ENCODE measurements at regions not wholly inside any gene's neighbourhood (a gene's known extent, or its start where the extent isn't known, plus 50 kb on each side); places are given as distances from the start of the nearest gene placed in this dataset.

- Histone ChIP-seq H3K4me2 (ENCODE audit: low read length, poor library complexity, severe bottlenecking) (no peak overlapping the region), H3K4me1 (ENCODE audit: control insufficient read depth, insufficient read depth, low read depth, low read length) (no peaks in the 10 kb centered on the region), H3K4me3 (ENCODE audit: insufficient read depth in 1 of 2, low read depth in 1 of 2, low read length in 2 of 2) (no peak overlapping the region), H4K8ac (ENCODE audit: low read length) (no peak overlapping the region), H2AFZ (ENCODE audit: low read depth, low read length) (no peak overlapping the region), H2BK12ac (ENCODE audit: low read length in 2 of 2) (no peak overlapping the region), H3K9me3 (ENCODE audit: control insufficient read depth, low read length) (no peaks in the 10 kb centered on the region), H3K9ac (ENCODE audit: low read length) (no peak overlapping the region), H3K36me3 (ENCODE audit: control insufficient read depth in 1 of 2, insufficient read depth in 2 of 2, low read depth in 1 of 2, low read length in 2 of 2) (no peaks in the 10 kb centered on the region), H3K18ac (ENCODE audit: low read depth in 1 of 2, low read length in 2 of 2) (no peak overlapping the region), H3K79me1 (replicated peaks; ENCODE audit: low read length, poor library complexity, severe bottlenecking) (no peaks in the 10 kb centered on the region), H3K14ac (ENCODE audit: low read length in 2 of 2) (no peak overlapping the region), H3K23ac (ENCODE audit: low read length in 2 of 2) (no peak overlapping the region), H2AK5ac (ENCODE audit: low read length, severe bottlenecking) (no peak overlapping the region), H3K4ac (ENCODE audit: low read depth in 1 of 2, low read length in 2 of 2) (no peak overlapping the region), H2BK15ac (ENCODE audit: low read depth, poor library complexity, severe bottlenecking) (no peak overlapping the region), H3K27me3 (ENCODE audit: control insufficient read depth in 1 of 2, insufficient read depth in 1 of 2, low read length in 2 of 2) (no peaks in the 10 kb centered on the region), H2BK120ac (ENCODE audit: low read depth, low read length) (no peak overlapping the region), H3K27ac (ENCODE audit: low read length, poor library complexity, severe bottlenecking) (no peak overlapping the region), H2BK5ac (ENCODE audit: low read depth, low read length, poor library complexity, severe bottlenecking) (no peak overlapping the region), H4K91ac (ENCODE audit: low read length) (no peak overlapping the region)
- whole genome bisulfite sequencing: 95% methylated on average over 3 of the region's 3 CpGs
- no peak for DNase-seq
Observed at GRCh38 chr2:177141866-177142265, 70.7 kb upstream of the HNRNPA3 start.

- Histone ChIP-seq H3K9me3 (ENCODE audit: control insufficient read depth, low read length) (no peaks in the 10 kb centered on the region), H3K9ac (ENCODE audit: low read length) (peak overlapping the region; percentile 58), H3K23ac (ENCODE audit: low read length in 2 of 2) (no peak overlapping the region), H3K36me3 (ENCODE audit: control insufficient read depth in 1 of 2, insufficient read depth in 2 of 2, low read depth in 1 of 2, low read length in 2 of 2) (no peaks in the 10 kb centered on the region), H2BK5ac (ENCODE audit: low read depth, low read length, poor library complexity, severe bottlenecking) (no peak overlapping the region), H2AK5ac (ENCODE audit: low read length, severe bottlenecking) (no peak overlapping the region), H3K4me3 (ENCODE audit: insufficient read depth in 1 of 2, low read depth in 1 of 2, low read length in 2 of 2) (no peak overlapping the region), H3K4ac (ENCODE audit: low read depth in 1 of 2, low read length in 2 of 2) (no peak overlapping the region), H2AFZ (ENCODE audit: low read depth, low read length) (no peak overlapping the region), H4K91ac (ENCODE audit: low read length) (no peak overlapping the region), H4K8ac (ENCODE audit: low read length) (no peak overlapping the region), H3K4me2 (ENCODE audit: low read length, poor library complexity, severe bottlenecking) (no peak overlapping the region), H3K18ac (ENCODE audit: low read depth in 1 of 2, low read length in 2 of 2) (no peak overlapping the region), H2BK12ac (ENCODE audit: low read length in 2 of 2) (no peak overlapping the region), H2BK120ac (ENCODE audit: low read depth, low read length) (no peak overlapping the region), H3K27ac (ENCODE audit: low read length, poor library complexity, severe bottlenecking) (no peak overlapping the region), H3K79me1 (replicated peaks; ENCODE audit: low read length, poor library complexity, severe bottlenecking) (no peaks in the 10 kb centered on the region), H3K14ac (ENCODE audit: low read length in 2 of 2) (no peak overlapping the region), H3K4me1 (ENCODE audit: control insufficient read depth, insufficient read depth, low read depth, low read length) (no peaks in the 10 kb centered on the region), H2BK15ac (ENCODE audit: low read depth, poor library complexity, severe bottlenecking) (no peak overlapping the region), H3K27me3 (ENCODE audit: control insufficient read depth in 1 of 2, insufficient read depth in 1 of 2, low read length in 2 of 2) (peaks cover 4 to 5% of the 10 kb centered on the region in 2 experiments)
- peak; percentile 85 for DNase-seq
- 33% methylated on average over 3 of the region's 5 CpGs for WGBS
Observed at GRCh38 chr2:177143444-177143843, 69.2 kb upstream of the HNRNPA3 start.

DNA sequence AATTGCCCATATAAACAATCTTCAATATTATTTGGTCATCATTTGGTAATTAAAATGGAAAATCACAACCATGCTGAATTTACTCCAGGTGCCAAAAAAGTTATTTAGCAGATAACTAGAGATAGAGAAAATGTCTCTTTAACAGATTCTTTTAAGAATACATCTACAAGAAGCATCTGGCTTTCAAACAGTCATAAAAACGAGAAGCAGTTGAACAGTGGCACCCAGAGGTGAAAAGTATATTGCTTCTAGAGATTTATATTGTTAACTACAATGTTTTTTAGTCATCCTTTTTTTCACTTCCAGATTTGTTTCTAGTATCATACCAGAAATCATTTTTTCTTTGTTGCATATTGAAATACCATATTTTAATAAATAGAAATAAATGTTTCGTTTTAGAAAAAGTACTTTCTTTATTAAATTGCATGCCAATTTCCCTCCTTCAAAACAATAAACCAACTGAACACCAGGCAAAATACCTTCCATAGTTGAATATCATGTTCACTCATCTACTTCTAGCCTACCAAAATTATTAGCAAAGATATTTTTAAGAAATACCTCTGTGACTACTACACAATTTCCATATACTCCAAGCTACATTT lies 65.4 kb upstream of the HNRNPA3 start:
- Histone ChIP-seq H3K9ac (ENCODE audit: low read length) (no peak overlapping the region), H3K4me1 (ENCODE audit: control insufficient read depth, insufficient read depth, low read depth, low read length) (no peaks in the 10 kb centered on the region), H3K14ac (ENCODE audit: low read length in 2 of 2) (no peak overlapping the region), H3K4me3 (ENCODE audit: insufficient read depth in 1 of 2, low read depth in 1 of 2, low read length in 2 of 2) (no peak overlapping the region), H2AFZ (ENCODE audit: low read depth, low read length) (no peak overlapping the region), H3K23ac (ENCODE audit: low read length in 2 of 2) (no peak overlapping the region), H3K27ac (ENCODE audit: low read length, poor library complexity, severe bottlenecking) (no peak overlapping the region), H4K91ac (ENCODE audit: low read length) (no peak overlapping the region), H3K18ac (ENCODE audit: low read depth in 1 of 2, low read length in 2 of 2) (no peak overlapping the region), H3K27me3 (ENCODE audit: control insufficient read depth in 1 of 2, insufficient read depth in 1 of 2, low read length in 2 of 2) (peaks cover 4 to 17% of the 10 kb centered on the region in 2 experiments), H3K4me2 (ENCODE audit: low read length, poor library complexity, severe bottlenecking) (no peak overlapping the region), H2BK12ac (ENCODE audit: low read length in 2 of 2) (no peak overlapping the region), H3K9me3 (ENCODE audit: control insufficient read depth, low read length) (no peaks in the 10 kb centered on the region), H2AK5ac (ENCODE audit: low read length, severe bottlenecking) (no peak overlapping the region), H4K8ac (ENCODE audit: low read length) (no peak overlapping the region), H2BK5ac (ENCODE audit: low read depth, low read length, poor library complexity, severe bottlenecking) (no peak overlapping the region), H2BK15ac (ENCODE audit: low read depth, poor library complexity, severe bottlenecking) (no peak overlapping the region), H3K36me3 (ENCODE audit: control insufficient read depth in 1 of 2, insufficient read depth in 2 of 2, low read depth in 1 of 2, low read length in 2 of 2) (no peaks in the 10 kb centered on the region), H2BK120ac (ENCODE audit: low read depth, low read length) (no peak overlapping the region), H3K4ac (ENCODE audit: low read depth in 1 of 2, low read length in 2 of 2) (no peak overlapping the region), H3K79me1 (replicated peaks; ENCODE audit: low read length, poor library complexity, severe bottlenecking) (no peaks in the 10 kb centered on the region)
- WGBS: 0% methylated on average over 1 of the region's 2 CpGs
- DNase-seq: peak; percentile 69

GRCh38 chr2:177147834-177148445 lies 64.7 kb upstream of the HNRNPA3 start:
- H3K9ac ChIP-seq (ENCODE audit: low read length): no peak overlapping the region
- no peak overlapping the region for H2BK5ac ChIP-seq (ENCODE audit: low read depth, low read length, poor library complexity, severe bottlenecking)
- H3K4me1 ChIP-seq (ENCODE audit: control insufficient read depth, insufficient read depth, low read depth, low read length): no peaks in the 10 kb centered on the region
- no peaks in the 10 kb centered on the region for H3K79me1 ChIP-seq (replicated peaks; ENCODE audit: low read length, poor library complexity, severe bottlenecking)
- 27% methylated on average over 12 of the region's 13 CpGs for WGBS
- peaks cover 4 to 17% of the 10 kb centered on the region in 2 experiments for H3K27me3 ChIP-seq (ENCODE audit: control insufficient read depth in 1 of 2, insufficient read depth in 1 of 2, low read length in 2 of 2)
- no peak overlapping the region for H2AK5ac ChIP-seq (ENCODE audit: low read length, severe bottlenecking)
- no peak overlapping the region for H2BK15ac ChIP-seq (ENCODE audit: low read depth, poor library complexity, severe bottlenecking)
- H4K91ac ChIP-seq (ENCODE audit: low read length): no peak overlapping the region
- H3K9me3 ChIP-seq (ENCODE audit: control insufficient read depth, low read length): no peaks in the 10 kb centered on the region
- no peak overlapping the region for H3K14ac ChIP-seq (ENCODE audit: low read length in 2 of 2)
- no peak overlapping the region for H3K18ac ChIP-seq (ENCODE audit: low read depth in 1 of 2, low read length in 2 of 2)
- H3K4me2 ChIP-seq (ENCODE audit: low read length, poor library complexity, severe bottlenecking): peak overlapping the region; percentile 63
- no peaks in the 10 kb centered on the region for H3K36me3 ChIP-seq (ENCODE audit: control insufficient read depth in 1 of 2, insufficient read depth in 2 of 2, low read depth in 1 of 2, low read length in 2 of 2)
- H3K27ac ChIP-seq (ENCODE audit: low read length, poor library complexity, severe bottlenecking): no peak overlapping the region
- H3K4me3 ChIP-seq (ENCODE audit: insufficient read depth in 1 of 2, low read depth in 1 of 2, low read length in 2 of 2): no peak overlapping the region
- H3K4ac ChIP-seq (ENCODE audit: low read depth in 1 of 2, low read length in 2 of 2): no peak overlapping the region
- no peak overlapping the region for H4K8ac ChIP-seq (ENCODE audit: low read length)
- H2BK12ac ChIP-seq (ENCODE audit: low read length in 2 of 2): no peak overlapping the region
- H3K23ac ChIP-seq (ENCODE audit: low read length in 2 of 2): no peak overlapping the region
- DNase-seq: no peak
- H2AFZ ChIP-seq (ENCODE audit: low read depth, low read length): no peak overlapping the region
- H2BK120ac ChIP-seq (ENCODE audit: low read depth, low read length): no peak overlapping the region
